Right lobe of liver (tissue), 6 donors: ENCODE measurements at regions not wholly inside any gene's neighbourhood (a gene's known extent, or its start where the extent isn't known, plus 50 kb on each side); places are given as distances from the start of the nearest gene placed in this dataset.

Source experiments
- ATAC-seq, 4 donors: fragments of 200-7000 bp; cut with Tn5 transposase; one replicate each; pipeline ENCODE4 v1.9.1; 2020; ENCODE audit warnings: mild to moderate bottlenecking in 4 of 4, moderate library complexity in 4 of 4
- DNase-seq, 3 donors: peaks; one replicate each; pipeline ENCODE4 v3.0.0-alpha.2; 2020
- H3K27ac ChIP-seq, 3 donors: fragments of 200-600 bp; one replicate each; pipeline ENCODE4 v1.8.0; 2022
- H3K27me3 ChIP-seq, 2 donors: fragments of 200-600 bp; one replicate each; pipeline ENCODE4 v1.8.0; 2022
- H3K36me3 ChIP-seq, 4 donors: fragments of 200-600 bp; sonication (generic) in 1 of 4; one replicate each; pipeline versions ENCODE4 v1.5.1 to v1.8.0; 2017 to 2022; ENCODE audit warnings: control low read depth in 1 of 4
- H3K4me1 ChIP-seq, 4 donors: fragments of 200-600 bp; sonication (generic) in 1 of 4; one replicate each; pipeline versions ENCODE4 v1.5.1 to v1.8.0; 2017 to 2022; ENCODE audit warnings: control low read depth in 1 of 4
- H3K4me3 ChIP-seq, 3 donors: fragments of 200-600 bp; one replicate each; pipeline ENCODE4 v1.8.0; 2022
- H3K9me3 ChIP-seq, 4 donors: fragments of 200-600 bp; sonication (generic) in 1 of 4; one replicate each; pipeline versions ENCODE4 v1.5.1 to v1.8.0; 2017 to 2022; ENCODE audit warnings: control low read depth in 1 of 4
- POLR2A ChIP-seq: fragments of 450-650 bp; IDR thresholded peaks from one replicate; pipeline ENCODE4 v1.6.1; 2017; ENCODE audit warnings: antibody characterized with exemption, mild to moderate bottlenecking
- WGBS: methylation state at CpG from one replicate; pipeline ENCODE4 v1.1.6; 2018; ENCODE audit warnings: low coverage, low lambda C conversion rate; ENCODE audit not compliant: insufficient coverage; ENCODE audit errors: missing lambda C conversion rate; 5-methylcytosine and 5-hydroxymethylcytosine counted together
- intact Hi-C, 2 donors: fragments of 100-400 bp; cut with DNase I; formaldehyde crosslinking; loops; one replicate each; pipeline versions ENCODE4 v1.11.2 to v1.14.1; 2022
- TF ChIP-seq, protein P1 (sequence below), 4 donors: fragments of 200-600 bp in 3 of 4; fragments of 450-650 bp in 1 of 4; IDR thresholded peaks; one replicate each; pipeline versions ENCODE4 v1.5.1 to v1.8.0; 2016 to 2022; ENCODE audit warnings: antibody characterized with exemption in 4 of 4, mild to moderate bottlenecking in 2 of 4
- donor health status: DM: no; HTN: yes; CAD: no.
- donor health status: DM: no; HTN: no; CAD: no.
- donor health status: DM: no; HTN: no; CAD: no.
- donor health status: DM: no; HTN: yes; CAD: no.
- donor health status: DM: no; HTN: yes; CAD: no.

DNA sequence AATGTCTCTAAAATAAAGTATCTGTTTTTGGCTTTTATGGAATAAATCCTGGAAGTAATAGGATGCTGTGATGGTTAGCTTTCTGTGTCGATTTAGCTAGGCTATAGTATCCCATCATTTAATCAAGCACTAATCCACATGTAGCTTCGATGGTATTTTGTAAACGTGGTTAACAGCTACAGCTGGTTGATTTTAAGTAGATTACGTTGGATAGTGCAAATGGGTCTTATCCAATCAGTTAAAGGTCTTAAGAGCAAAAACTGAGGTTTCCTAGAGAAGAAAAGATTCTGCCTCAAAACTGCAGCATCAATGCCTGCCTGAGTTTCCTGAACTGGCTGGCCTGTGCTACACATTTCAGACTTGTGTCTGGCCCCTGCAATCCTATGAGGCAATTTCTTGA, 314.2 kb upstream of the SORL1-AS1 start:
- intact Hi-C loops, result no loop called here
- DNase-seq (no peak), ATAC-seq (no peak)
- Histone ChIP-seq H3K27ac (no peak overlapping the region), H3K27me3 (no peaks in the 10 kb centered on the region), H3K36me3 (no peaks in the 10 kb centered on the region), H3K9me3 (no peaks in the 10 kb centered on the region), H3K4me3 (no peak overlapping the region), H3K4me1 (no peaks in the 10 kb centered on the region)
- WGBS, result 38% methylated on average over 4 of the region's 4 CpGs
- TF ChIP-seq, protein P1, sequence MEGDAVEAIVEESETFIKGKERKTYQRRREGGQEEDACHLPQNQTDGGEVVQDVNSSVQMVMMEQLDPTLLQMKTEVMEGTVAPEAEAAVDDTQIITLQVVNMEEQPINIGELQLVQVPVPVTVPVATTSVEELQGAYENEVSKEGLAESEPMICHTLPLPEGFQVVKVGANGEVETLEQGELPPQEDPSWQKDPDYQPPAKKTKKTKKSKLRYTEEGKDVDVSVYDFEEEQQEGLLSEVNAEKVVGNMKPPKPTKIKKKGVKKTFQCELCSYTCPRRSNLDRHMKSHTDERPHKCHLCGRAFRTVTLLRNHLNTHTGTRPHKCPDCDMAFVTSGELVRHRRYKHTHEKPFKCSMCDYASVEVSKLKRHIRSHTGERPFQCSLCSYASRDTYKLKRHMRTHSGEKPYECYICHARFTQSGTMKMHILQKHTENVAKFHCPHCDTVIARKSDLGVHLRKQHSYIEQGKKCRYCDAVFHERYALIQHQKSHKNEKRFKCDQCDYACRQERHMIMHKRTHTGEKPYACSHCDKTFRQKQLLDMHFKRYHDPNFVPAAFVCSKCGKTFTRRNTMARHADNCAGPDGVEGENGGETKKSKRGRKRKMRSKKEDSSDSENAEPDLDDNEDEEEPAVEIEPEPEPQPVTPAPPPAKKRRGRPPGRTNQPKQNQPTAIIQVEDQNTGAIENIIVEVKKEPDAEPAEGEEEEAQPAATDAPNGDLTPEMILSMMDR (IDR thresholded peaks at IDR 0.05), result no peak

DNA sequence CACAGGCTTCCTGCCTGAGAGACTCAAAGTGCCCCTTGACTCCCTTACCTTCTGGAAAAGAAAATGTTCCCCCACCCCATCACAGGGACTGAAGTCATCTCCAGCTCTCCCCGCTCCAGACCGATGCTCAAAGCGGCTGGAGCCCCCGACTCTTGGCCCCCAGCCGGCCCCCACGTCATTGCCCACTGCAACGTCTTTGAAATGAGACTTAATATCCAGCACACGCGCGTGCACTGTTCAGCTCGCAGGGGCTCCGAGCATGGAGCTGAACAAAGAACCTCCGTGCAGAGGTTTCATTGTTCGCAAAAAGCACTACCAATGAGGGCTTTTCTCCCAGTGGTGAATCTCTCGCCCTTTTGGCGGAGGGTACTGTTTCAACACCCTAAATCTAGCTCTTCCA, 313.4 kb upstream of the SORL1-AS1 start:
- no peak for ATAC-seq
- 77% methylated on average over 16 of the region's 16 CpGs for WGBS
- DNase-seq, result no peak

DNA sequence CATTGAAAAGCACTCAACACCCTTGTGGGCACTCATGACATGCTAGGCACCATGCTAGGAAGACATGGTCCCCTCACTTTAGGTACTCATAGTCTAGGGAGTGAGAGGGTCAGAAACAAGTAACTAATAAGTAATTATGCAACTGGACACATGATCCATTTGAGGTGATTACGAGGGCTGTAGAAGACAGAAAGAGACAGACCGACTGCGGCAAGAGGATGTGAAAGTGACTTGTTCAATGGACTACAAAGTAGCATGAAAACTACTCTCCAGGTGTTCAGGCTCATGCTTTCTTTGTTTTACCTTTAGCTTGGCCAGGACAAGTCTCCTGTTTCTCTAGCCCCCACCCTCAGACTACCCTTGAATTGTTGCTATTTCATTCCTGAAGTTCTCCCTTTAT, 310.8 kb upstream of the SORL1-AS1 start:
- TF ChIP-seq, protein P1 (IDR thresholded peaks at IDR 0.05), result no peak
- TF ChIP-seq POLR2A, result no peak
- ATAC-seq (no peak), DNase-seq (no peak)
- Histone ChIP-seq H3K36me3 (no peaks in the 10 kb centered on the region), H3K4me3 (no peak overlapping the region), H3K27ac (no peak overlapping the region), H3K4me1 (no peaks in the 10 kb centered on the region), H3K27me3 (no peaks in the 10 kb centered on the region), H3K9me3 (no peaks in the 10 kb centered on the region)
- intact Hi-C loops, result no loop called here
- 71% methylated on average over 3 of the region's 3 CpGs for WGBS

More for the DNA sequence above, 313.4 kb upstream of the SORL1-AS1 start:
- TF ChIP-seq, protein P1 (IDR thresholded peaks at IDR 0.05), result no peak
- no peak for TF ChIP-seq POLR2A
- intact Hi-C loops, result no loop called here
- Histone ChIP-seq H3K27ac (no peak overlapping the region), H3K4me1 (no peaks in the 10 kb centered on the region), H3K27me3 (no peaks in the 10 kb centered on the region), H3K4me3 (no peak overlapping the region), H3K9me3 (no peaks in the 10 kb centered on the region), H3K36me3 (no peaks in the 10 kb centered on the region)

DNA sequence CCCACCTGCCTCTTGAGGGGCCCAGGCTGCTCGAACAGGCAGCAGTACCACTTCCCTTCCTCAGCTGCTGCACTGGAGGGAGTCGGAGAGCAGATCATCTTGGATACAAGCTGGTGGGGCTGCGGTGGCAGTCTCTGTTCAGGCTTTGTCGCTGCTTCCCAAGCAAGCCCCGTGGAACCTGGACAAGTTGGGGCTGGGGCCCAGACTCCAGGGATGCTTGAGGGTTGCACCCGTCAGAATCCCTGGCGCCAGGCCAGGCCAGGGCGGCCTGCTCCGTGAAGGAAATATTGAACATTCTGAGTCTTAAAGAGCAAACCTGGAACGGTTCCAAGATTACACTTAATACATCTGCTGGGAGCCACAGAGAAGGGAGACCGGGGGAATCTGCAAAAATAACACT, 310.1 kb upstream of the SORL1-AS1 start:
- H3K4me1 ChIP-seq, result no peaks in the 10 kb centered on the region
- intact Hi-C loops, result no loop called here
- H3K36me3 ChIP-seq, result no peaks in the 10 kb centered on the region
- H3K27me3 ChIP-seq, result no peaks in the 10 kb centered on the region
- ATAC-seq, result no peak
- no peak overlapping the region for H3K4me3 ChIP-seq
- no peak overlapping the region for H3K27ac ChIP-seq
- WGBS, result 5% methylated on average over 8 of the region's 11 CpGs
- no peaks in the 10 kb centered on the region for H3K9me3 ChIP-seq
- DNase-seq, result no peak
- TF ChIP-seq POLR2A, result no peak
- TF ChIP-seq, protein P1 (IDR thresholded peaks at IDR 0.05), result no peak

DNA sequence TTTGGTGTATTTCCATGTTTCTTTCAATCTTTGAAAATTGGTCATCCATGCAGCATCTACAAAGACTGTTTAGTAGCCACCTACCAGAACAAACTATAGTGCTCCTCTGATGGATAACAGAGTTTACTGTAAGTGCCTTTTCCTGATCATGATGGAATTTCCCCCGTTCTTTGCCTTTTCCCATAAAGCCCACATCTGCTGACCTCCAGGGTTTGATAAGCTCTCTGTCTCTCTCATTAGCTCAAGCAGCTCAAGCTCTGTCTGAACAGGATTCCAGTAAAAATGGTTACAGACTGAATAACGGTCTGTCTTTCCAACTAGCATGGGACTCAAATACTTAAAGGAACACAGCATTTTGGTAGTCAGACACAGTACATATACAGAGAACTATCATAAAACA, 308.4 kb upstream of the SORL1-AS1 start:
- no peaks in the 10 kb centered on the region for H3K4me1 ChIP-seq
- H3K9me3 ChIP-seq, result no peaks in the 10 kb centered on the region
- no peak for TF ChIP-seq POLR2A
- TF ChIP-seq, protein P1 (IDR thresholded peaks at IDR 0.05), result no peak
- H3K4me3 ChIP-seq, result no peak overlapping the region
- ATAC-seq (no peak), DNase-seq (no peak)
- no peak overlapping the region for H3K27ac ChIP-seq
- 43% methylated on average over 2 of the region's 2 CpGs for WGBS
- no peaks in the 10 kb centered on the region for H3K36me3 ChIP-seq
- H3K27me3 ChIP-seq, result no peaks in the 10 kb centered on the region
- intact Hi-C loops, result no loop called here
